ENCODE measurements at regions not wholly inside any gene's neighbourhood (a gene's known extent, or its start where the extent isn't known, plus 50 kb on each side); places are given as distances from the start of the nearest gene placed in this dataset.
"Not testable (repeated sequence)": the region's sequence is repeated elsewhere in the genome, so short reads cannot be mapped to it uniquely, and the experiment has no call there.

- not testable (repeated sequence) for TF ChIP-seq POLR2A, CTCF (IDR thresholded peaks at IDR 0.05)
These were observed 54.5 kb upstream of the ST3GAL6 start for GRCh38 chr3:98708681-98709080.
